NT2/D1 (cell line): ENCODE measurements at regions not wholly inside any gene's neighbourhood (a gene's known extent, or its start where the extent isn't known, plus 50 kb on each side); places are given as distances from the start of the nearest gene placed in this dataset.

Source experiments
- SUZ12 ChIP-seq: IDR thresholded peaks from 2 replicates; pipeline ENCODE4 v1.6.1; 2011; ENCODE audit not compliant: insufficient read length, insufficient read depth; ENCODE audit errors: extremely low read depth
- ZNF274 ChIP-seq: IDR thresholded peaks from 2 replicates; pipeline ENCODE4 v1.6.1; 2011; ENCODE audit warnings: mild to moderate bottlenecking, low read depth, low read length

DNA sequence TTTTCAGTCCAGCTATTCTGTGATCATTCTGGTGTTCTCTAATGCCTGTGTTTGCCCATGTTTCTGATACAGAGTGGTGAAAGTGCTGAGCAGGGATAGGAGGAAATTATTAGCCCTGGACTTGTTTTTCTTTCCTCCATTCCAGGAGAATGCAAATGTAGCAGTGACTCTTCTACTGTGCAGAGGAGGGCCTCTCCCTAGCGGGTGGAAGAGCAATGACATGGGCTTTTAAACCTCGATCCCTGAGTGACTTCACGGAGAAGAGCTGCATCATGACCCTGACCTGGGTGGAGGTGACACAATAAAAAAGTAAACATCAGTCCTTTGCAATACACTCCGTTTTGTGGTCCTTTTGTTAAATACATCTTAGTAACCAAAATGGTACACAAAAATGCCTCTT, 68.0 kb upstream of the NETO1 start:
- TF ChIP-seq SUZ12 (no peak), ZNF274 (no peak)
